Body of pancreas (tissue), 4 donors: ENCODE measurements at regions not wholly inside any gene's neighbourhood (a gene's known extent, or its start where the extent isn't known, plus 50 kb on each side); places are given as distances from the start of the nearest gene placed in this dataset.

Source experiments
- POLR2A ChIP-seq, 3 donors: fragments of 450-650 bp; IDR thresholded peaks; one replicate each; pipeline ENCODE4 v1.6.1; 2016; ENCODE audit warnings: antibody characterized with exemption in 3 of 3, mild to moderate bottlenecking in 2 of 3
- TF ChIP-seq, protein P1 (sequence below), 7 experiments: fragments of 450-650 bp in 4 of 7; fragments of 200-600 bp in 3 of 7; sonication (generic) in 3 of 7; IDR thresholded peaks; one replicate each; pipeline ENCODE4 v1.5.1; 2016 to 2019; ENCODE audit warnings: antibody characterized with exemption in 7 of 7

GRCh38 chr5:35304291-35304690 lies 74.0 kb upstream of the PRLR start:
- TF ChIP-seq, protein P1, sequence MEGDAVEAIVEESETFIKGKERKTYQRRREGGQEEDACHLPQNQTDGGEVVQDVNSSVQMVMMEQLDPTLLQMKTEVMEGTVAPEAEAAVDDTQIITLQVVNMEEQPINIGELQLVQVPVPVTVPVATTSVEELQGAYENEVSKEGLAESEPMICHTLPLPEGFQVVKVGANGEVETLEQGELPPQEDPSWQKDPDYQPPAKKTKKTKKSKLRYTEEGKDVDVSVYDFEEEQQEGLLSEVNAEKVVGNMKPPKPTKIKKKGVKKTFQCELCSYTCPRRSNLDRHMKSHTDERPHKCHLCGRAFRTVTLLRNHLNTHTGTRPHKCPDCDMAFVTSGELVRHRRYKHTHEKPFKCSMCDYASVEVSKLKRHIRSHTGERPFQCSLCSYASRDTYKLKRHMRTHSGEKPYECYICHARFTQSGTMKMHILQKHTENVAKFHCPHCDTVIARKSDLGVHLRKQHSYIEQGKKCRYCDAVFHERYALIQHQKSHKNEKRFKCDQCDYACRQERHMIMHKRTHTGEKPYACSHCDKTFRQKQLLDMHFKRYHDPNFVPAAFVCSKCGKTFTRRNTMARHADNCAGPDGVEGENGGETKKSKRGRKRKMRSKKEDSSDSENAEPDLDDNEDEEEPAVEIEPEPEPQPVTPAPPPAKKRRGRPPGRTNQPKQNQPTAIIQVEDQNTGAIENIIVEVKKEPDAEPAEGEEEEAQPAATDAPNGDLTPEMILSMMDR (IDR thresholded peaks at IDR 0.05), result no peak
- TF ChIP-seq POLR2A (IDR thresholded peaks at IDR 0.05), result no peak
